ENCODE measurements at regions not wholly inside any gene's neighbourhood (a gene's known extent, or its start where the extent isn't known, plus 50 kb on each side); places are given as distances from the start of the nearest gene placed in this dataset.

- no peak overlapping the region for H3K4me3 ChIP-seq (ENCODE audit: low read depth, low read length)
- TF ChIP-seq CTCF (IDR thresholded peaks at IDR 0.05; ENCODE audit: insufficient read depth in 1 of 2, low read depth in 1 of 2, low read length in 1 of 2, severe bottlenecking in 1 of 2, unreplicated experiment in 1 of 2): no peak
- H3K36me3 ChIP-seq (ENCODE audit: control insufficient read depth, insufficient read depth, low read length): no peaks in the 10 kb centered on the region
- Mint-ChIP-seq H3K27me3 (ENCODE audit: insufficient read depth, unreplicated experiment) (no peaks in the 10 kb centered on the region), H3K4me1 (ENCODE audit: low read depth, unreplicated experiment) (peaks cover 40% of the 10 kb centered on the region), H3K9me3 (ENCODE audit: unreplicated experiment) (no peaks in the 10 kb centered on the region), H3K27ac (ENCODE audit: unreplicated experiment) (peak overlapping the region; percentile 65), H3K36me3 (ENCODE audit: insufficient read depth, unreplicated experiment) (no peaks in the 10 kb centered on the region), H3K4me3 (ENCODE audit: unreplicated experiment) (peak overlapping the region; percentile 35)
- intact Hi-C loops (cut with micrococcal nuclease; ENCODE audit: unreplicated experiment): loop anchor here (5.0 kb wide), 1 partner anchor 195 kb away; no protein-coding TSS in a partner anchor
- no TSS peak for BruUV-seq (replicated peaks)
- H3K9me3 ChIP-seq: no peaks in the 10 kb centered on the region
- ChIA-PET CTCF (no interaction called here), POLR2A (interaction anchor here (0.6 kb wide), 2 partner anchors 18 to 192 kb away, joined by 3 to 11 read pairs; no protein-coding TSS in a partner anchor)
- H3K4me1 ChIP-seq: peaks cover 62% of the 10 kb centered on the region
- H3K27me3 ChIP-seq (replicated peaks; ENCODE audit: control insufficient read depth, insufficient read depth, low read length): no peaks in the 10 kb centered on the region
- DNase-seq: no peak
Observed at GRCh38 chr6:167682546-167683027, 144.1 kb upstream of the AFDN start.

- H3K27me3 ChIP-seq (replicated peaks; ENCODE audit: control insufficient read depth, insufficient read depth, low read length): no peaks in the 10 kb centered on the region
- ChIA-PET POLR2A (interaction anchor here (0.6 kb wide), 1 partner anchor 191 kb away, joined by 11 read pairs; no protein-coding TSS in a partner anchor), CTCF (no interaction called here)
- peak overlapping the region; percentile 65 for H3K27ac Mint-ChIP-seq (ENCODE audit: unreplicated experiment)
- peaks cover 40% of the 10 kb centered on the region for H3K4me1 Mint-ChIP-seq (ENCODE audit: low read depth, unreplicated experiment)
- no peaks in the 10 kb centered on the region for H3K9me3 ChIP-seq
- H3K36me3 ChIP-seq (ENCODE audit: control insufficient read depth, insufficient read depth, low read length): no peaks in the 10 kb centered on the region
- intact Hi-C loops (cut with micrococcal nuclease; ENCODE audit: unreplicated experiment): loop anchor here (5.0 kb wide), 1 partner anchor 196 kb away; no protein-coding TSS in a partner anchor
- no TSS peak for BruUV-seq (replicated peaks)
- no peak for TF ChIP-seq CTCF (IDR thresholded peaks at IDR 0.05; ENCODE audit: insufficient read depth in 1 of 2, low read depth in 1 of 2, low read length in 1 of 2, severe bottlenecking in 1 of 2, unreplicated experiment in 1 of 2)
- peak overlapping the region; percentile 35 for H3K4me3 Mint-ChIP-seq (ENCODE audit: unreplicated experiment)
- DNase-seq: peak; percentile 61 to 86
- H3K27me3 Mint-ChIP-seq (ENCODE audit: insufficient read depth, unreplicated experiment): no peaks in the 10 kb centered on the region
- H3K36me3 Mint-ChIP-seq (ENCODE audit: insufficient read depth, unreplicated experiment): no peaks in the 10 kb centered on the region
- peaks cover 57% of the 10 kb centered on the region for H3K4me1 ChIP-seq
- no peak overlapping the region for H3K4me3 ChIP-seq (ENCODE audit: low read depth, low read length)
- H3K9me3 Mint-ChIP-seq (ENCODE audit: unreplicated experiment): no peaks in the 10 kb centered on the region
Observed at GRCh38 chr6:167683028-167683862, 143.5 kb upstream of the AFDN start.

DNA sequence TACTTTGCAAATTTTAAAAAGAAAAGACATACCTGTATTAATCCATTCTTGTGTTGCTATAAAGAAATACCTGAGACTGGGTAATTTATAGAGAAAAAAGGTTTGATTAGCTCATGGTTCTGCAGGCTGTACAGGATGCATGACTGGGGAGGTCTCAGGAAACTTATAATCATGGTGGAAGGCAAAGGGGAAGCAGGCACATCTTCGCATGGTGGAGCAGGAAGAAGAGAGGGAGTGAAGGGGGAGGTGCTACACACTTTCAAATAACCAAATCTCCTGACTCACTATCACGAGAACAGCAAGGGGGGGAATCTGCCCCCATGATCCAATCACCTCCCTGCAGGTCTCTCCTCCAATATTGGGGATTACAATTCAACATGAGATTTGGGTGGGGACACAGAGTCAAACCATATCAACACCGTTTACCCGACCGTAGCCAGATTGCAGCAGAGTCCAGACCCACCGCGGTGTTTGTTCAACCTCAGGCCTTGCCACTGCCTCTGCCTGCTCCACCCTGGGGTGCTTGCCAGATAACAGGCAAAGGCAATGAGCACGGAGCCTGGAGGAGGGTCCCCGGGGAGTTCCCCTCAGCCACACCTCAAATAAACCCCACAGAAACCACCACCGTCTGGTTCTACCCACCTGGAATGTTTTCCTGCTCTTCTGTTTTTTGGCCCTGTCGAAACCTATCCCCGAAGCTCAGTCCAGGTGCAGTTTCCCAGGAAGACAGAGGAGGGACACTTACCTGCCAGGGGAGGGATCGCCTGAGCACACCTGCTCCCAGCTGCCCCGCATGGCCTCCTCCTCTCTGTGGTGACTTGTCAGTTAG is 142.2 kb upstream of the AFDN start:
- Mint-ChIP-seq H3K36me3 (ENCODE audit: insufficient read depth, unreplicated experiment) (no peaks in the 10 kb centered on the region), H3K4me3 (ENCODE audit: unreplicated experiment) (no peak overlapping the region), H3K4me1 (ENCODE audit: low read depth, unreplicated experiment) (peaks cover 40% of the 10 kb centered on the region), H3K27ac (ENCODE audit: unreplicated experiment) (peak overlapping the region; percentile 64), H3K9me3 (ENCODE audit: unreplicated experiment) (no peaks in the 10 kb centered on the region), H3K27me3 (ENCODE audit: insufficient read depth, unreplicated experiment) (no peaks in the 10 kb centered on the region)
- no peaks in the 10 kb centered on the region for H3K27me3 ChIP-seq (replicated peaks; ENCODE audit: control insufficient read depth, insufficient read depth, low read length)
- peak in 1 of 2 experiments; percentile 42 for TF ChIP-seq CTCF (IDR thresholded peaks at IDR 0.05; ENCODE audit: insufficient read depth in 1 of 2, low read depth in 1 of 2, low read length in 1 of 2, severe bottlenecking in 1 of 2, unreplicated experiment in 1 of 2)
- H3K4me1 ChIP-seq: peaks cover 49% of the 10 kb centered on the region
- H3K9me3 ChIP-seq: no peaks in the 10 kb centered on the region
- POLR2A ChIA-PET: no interaction called here
- BruUV-seq (replicated peaks): no TSS peak
- no peaks in the 10 kb centered on the region for H3K36me3 ChIP-seq (ENCODE audit: control insufficient read depth, insufficient read depth, low read length)
- DNase-seq: peak in 1 of 2 experiments; percentile 29
- intact Hi-C loops (cut with micrococcal nuclease; ENCODE audit: unreplicated experiment): loop anchor here (5.0 kb wide), 1 partner anchor 197 kb away; no protein-coding TSS in a partner anchor
- no peak overlapping the region for H3K4me3 ChIP-seq (ENCODE audit: low read depth, low read length)
- CTCF ChIA-PET: no interaction called here
